SK-N-SH (cell line): ENCODE measurements at regions not wholly inside any gene's neighbourhood (a gene's known extent, or its start where the extent isn't known, plus 50 kb on each side); places are given as distances from the start of the nearest gene placed in this dataset.

Source experiments
- EZH2phosphoT487 ChIP-seq: fragments of 200-600 bp; sonication (generic); IDR thresholded peaks from 2 replicates; pipeline ENCODE4 v1.6.1; 2017; ENCODE audit warnings: low read depth, mixed run types, mild to moderate bottlenecking, antibody characterized with exemption, moderate library complexity, borderline replicate concordance
- FOXM1 ChIP-seq: IDR thresholded peaks from 2 replicates; pipeline ENCODE4 v1.4.0; 2012; ENCODE audit warnings: low read depth, mild to moderate bottlenecking
- POLR2AphosphoS5 ChIP-seq: IDR thresholded peaks from 2 replicates; pipeline ENCODE4 v1.6.1; 2012; ENCODE audit warnings: low read depth, low read length
- RAD21 ChIP-seq: IDR thresholded peaks from 2 replicates; pipeline ENCODE4 v1.6.1; 2012; ENCODE audit warnings: mild to moderate bottlenecking, low read length
- RCOR1 ChIP-seq: fragments of 150-350 bp; IDR thresholded peaks from 2 replicates; pipeline ENCODE4 v1.6.1; 2017; ENCODE audit warnings: antibody characterized with exemption, low read length
- RFX5 ChIP-seq: IDR thresholded peaks from 2 replicates; pipeline ENCODE4 v1.6.1; 2012; ENCODE audit warnings: mild to moderate bottlenecking, improper control_type of control experiment, low read length
- TEAD4 ChIP-seq: IDR thresholded peaks from 2 replicates; pipeline ENCODE4 v1.4.0; 2012; ENCODE audit warnings: mild to moderate bottlenecking, borderline replicate concordance; ENCODE audit not compliant: insufficient read depth
- TF ChIP-seq, protein P1 (sequence below): fragments of 200-600 bp; sonication (generic); IDR thresholded peaks from 2 replicates; pipeline ENCODE4 v1.6.1; 2017; ENCODE audit warnings: antibody characterized with exemption, mild to moderate bottlenecking, moderate library complexity
- TF ChIP-seq, protein P2 (sequence below): fragments of 150-350 bp; IDR thresholded peaks from 2 replicates; pipeline ENCODE4 v1.6.1; 2017; ENCODE audit warnings: antibody characterized with exemption, low read length, low read depth, borderline replicate concordance
- TF ChIP-seq, protein P3 (sequence below): IDR thresholded peaks from 2 replicates; pipeline ENCODE4 v1.4.0; 2012; ENCODE audit warnings: low read depth

DNA sequence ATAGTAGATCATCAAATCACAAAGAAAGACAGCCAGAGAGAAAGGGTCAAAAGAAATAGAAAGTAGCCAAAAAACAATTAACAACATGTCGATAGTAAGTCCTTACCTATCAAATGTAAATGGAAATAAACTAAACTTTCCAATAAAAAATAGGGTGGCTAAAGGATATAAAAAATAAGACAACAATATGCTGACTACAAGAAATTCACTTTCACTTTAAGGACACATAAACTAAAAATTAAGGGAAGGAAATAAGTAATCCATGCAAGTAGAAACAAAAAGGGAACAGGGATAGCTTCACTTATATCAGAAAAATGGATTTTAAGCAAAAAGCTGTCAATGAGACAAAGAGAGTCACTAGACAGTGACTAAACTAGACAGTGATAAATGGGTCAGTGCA, 903.9 kb upstream of the ZEB2 start:
- TF ChIP-seq, protein P1, sequence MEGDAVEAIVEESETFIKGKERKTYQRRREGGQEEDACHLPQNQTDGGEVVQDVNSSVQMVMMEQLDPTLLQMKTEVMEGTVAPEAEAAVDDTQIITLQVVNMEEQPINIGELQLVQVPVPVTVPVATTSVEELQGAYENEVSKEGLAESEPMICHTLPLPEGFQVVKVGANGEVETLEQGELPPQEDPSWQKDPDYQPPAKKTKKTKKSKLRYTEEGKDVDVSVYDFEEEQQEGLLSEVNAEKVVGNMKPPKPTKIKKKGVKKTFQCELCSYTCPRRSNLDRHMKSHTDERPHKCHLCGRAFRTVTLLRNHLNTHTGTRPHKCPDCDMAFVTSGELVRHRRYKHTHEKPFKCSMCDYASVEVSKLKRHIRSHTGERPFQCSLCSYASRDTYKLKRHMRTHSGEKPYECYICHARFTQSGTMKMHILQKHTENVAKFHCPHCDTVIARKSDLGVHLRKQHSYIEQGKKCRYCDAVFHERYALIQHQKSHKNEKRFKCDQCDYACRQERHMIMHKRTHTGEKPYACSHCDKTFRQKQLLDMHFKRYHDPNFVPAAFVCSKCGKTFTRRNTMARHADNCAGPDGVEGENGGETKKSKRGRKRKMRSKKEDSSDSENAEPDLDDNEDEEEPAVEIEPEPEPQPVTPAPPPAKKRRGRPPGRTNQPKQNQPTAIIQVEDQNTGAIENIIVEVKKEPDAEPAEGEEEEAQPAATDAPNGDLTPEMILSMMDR = no peak
- TF ChIP-seq TEAD4 (no peak), POLR2AphosphoS5 (no peak), FOXM1 (no peak), RAD21 (no peak), RCOR1 (no peak), EZH2phosphoT487 (no peak), RFX5 (no peak)
- TF ChIP-seq, protein P2, sequence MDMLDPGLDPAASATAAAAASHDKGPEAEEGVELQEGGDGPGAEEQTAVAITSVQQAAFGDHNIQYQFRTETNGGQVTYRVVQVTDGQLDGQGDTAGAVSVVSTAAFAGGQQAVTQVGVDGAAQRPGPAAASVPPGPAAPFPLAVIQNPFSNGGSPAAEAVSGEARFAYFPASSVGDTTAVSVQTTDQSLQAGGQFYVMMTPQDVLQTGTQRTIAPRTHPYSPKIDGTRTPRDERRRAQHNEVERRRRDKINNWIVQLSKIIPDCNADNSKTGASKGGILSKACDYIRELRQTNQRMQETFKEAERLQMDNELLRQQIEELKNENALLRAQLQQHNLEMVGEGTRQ = no peak
- TF ChIP-seq, protein P3, sequence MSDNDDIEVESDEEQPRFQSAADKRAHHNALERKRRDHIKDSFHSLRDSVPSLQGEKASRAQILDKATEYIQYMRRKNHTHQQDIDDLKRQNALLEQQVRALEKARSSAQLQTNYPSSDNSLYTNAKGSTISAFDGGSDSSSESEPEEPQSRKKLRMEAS = no peak
